GM18858 (cell line): ENCODE measurements at regions not wholly inside any gene's neighbourhood (a gene's known extent, or its start where the extent isn't known, plus 50 kb on each side); places are given as distances from the start of the nearest gene placed in this dataset.

ENCODE experiments used
- ATAC-seq: cut with Tn5 transposase; IDR thresholded peaks from one replicate; pipeline ENCODE4 v1.9.1; 2021; ENCODE audit not compliant: unreplicated experiment

DNA sequence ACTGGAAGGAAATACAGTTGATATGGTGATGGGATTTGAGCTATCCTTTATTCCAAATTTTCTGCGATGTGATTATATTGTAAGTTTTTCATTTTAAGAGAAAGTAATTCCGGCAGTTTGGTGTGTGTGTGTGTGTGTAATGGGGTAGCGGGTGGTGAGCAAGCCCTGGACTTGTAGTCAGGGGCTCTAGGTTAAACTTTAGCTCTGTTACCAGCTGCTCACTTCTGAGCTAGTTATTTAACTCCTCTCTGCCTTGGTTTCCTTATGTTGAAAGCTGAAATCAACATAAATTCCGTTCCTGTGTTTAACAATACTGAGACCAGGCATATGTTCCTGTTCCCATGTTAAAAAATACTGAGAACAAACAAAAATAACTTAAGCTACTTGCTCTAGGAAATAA is 174.1 kb upstream of the CASK start:
- no peak for ATAC-seq

DNA sequence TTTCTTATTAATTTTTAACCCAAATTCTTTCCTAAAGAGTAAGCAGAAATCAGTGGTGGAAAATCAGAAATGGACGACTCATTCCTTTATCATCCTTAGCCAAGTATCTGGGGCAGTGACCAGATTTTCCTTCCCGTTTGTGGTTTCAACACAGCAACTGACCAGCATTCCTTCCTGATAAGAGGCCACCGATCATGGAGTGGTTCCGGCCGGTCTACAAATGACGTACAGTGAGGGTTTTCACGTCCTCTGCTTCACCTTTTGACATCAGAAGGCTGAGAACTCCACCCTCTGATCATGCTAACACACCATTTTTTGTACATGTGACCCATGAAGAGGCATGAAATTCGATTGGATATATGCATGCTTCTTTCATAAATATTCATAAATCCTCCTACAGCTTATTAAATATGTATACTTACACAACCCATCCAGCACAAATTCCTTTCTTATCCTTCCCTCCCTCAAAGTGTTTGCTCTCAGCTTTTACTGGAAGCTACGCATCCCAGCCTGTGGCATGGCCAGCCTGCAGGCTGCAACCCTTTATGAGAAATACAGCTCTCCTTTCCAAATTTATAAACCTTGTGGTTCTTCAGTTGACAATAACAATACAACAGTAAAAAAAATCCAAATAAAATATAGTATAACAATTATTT is 173.0 kb upstream of the CASK start:
- no peak for ATAC-seq

DNA sequence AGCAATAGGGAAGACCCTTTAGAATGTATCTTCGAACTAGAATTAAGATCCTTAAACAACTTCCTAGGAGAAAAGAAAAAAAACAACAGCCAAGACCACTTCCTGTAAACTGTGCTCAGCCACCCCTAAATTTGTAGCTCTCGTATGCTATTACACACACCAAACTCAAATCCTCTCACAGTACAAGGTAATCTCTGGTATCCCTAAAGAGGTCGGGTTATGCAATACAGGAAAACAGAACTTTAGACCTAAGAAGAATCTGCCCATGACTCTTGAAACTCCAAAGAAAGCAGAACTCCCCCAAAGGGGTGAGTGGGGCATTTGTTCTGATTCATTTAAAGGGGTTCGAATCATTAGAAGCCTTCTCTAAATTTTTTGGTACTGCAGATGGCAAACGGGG is 170.9 kb upstream of the CASK start:
- ATAC-seq = no peak

DNA sequence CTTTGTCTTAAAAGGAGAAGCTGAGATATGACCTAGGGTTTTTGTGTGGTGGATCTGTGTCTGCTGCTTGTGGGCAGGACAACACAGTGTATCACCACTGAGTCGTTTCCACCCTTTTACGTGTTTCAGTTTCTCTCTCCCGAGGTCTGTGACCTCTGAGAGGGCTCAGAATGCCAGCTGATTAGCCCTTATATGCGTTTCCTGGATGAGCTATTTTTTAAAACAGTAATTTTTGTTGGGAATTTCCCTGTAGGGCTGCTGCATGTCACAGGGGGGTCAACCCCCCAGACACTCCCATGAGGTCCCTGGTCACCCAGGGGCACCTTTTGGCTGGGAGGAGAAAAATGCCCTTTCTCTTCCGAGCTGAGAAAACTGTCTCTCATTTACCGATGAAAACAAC is 170.4 kb upstream of the CASK start:
- no peak for ATAC-seq

DNA sequence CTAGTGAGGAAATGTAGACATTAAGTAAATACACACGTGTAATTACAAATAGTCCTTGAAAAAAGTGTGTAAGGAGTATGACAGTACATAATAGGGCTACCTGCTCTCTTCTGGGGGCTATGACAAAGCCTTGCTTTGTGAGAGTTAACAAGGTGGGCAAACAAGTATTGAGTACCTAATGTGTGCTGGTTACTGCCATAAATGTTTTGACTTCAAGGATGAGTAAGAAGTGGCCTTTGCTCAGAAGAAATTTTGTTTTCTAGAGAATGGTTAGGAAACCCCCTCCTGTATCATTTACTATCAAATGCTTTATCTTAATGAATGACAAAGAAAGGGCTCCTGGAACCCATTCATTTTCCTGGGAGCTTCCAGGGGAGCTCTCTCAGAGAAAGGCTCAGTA is 167.0 kb upstream of the CASK start:
- no peak for ATAC-seq

DNA sequence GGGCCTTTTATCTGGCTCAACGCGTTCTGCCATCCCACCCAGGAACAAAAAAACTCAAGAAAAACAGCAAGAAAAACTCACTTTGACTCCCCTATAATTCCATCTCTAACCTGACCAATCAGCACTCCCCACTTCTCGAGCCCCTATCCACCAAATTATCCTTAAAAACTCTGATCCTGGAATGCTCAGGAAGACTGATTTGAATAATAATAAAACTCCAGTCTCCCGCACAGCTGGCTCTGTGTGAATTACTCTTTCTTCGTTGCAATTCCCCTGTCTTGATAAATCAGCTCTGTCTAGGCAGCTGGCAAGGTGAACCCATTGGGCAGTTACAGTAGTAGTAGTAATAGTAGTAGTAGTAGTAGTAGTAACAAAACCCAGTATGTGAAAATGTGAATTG is 165.7 kb upstream of the CASK start:
- no peak for ATAC-seq

DNA sequence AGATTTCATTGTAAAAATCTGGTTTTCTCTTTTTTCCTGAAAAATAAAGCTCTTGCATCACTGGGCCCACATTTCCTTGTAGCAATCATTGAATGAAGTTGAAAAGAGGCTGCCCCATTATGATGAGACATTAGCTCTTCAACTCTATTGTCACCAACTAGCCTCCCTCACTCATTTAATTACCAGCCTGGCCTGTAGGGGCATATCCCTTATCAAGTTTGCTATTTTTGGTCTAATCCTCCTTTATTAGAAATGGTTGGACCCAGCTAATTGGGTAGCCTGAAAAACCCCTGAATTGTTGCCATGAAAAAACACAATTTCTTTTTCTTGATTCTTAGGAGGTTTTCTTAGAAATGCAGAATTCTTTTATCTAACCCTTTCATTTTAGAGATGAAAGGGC is 164.6 kb upstream of the CASK start:
- ATAC-seq = no peak

DNA sequence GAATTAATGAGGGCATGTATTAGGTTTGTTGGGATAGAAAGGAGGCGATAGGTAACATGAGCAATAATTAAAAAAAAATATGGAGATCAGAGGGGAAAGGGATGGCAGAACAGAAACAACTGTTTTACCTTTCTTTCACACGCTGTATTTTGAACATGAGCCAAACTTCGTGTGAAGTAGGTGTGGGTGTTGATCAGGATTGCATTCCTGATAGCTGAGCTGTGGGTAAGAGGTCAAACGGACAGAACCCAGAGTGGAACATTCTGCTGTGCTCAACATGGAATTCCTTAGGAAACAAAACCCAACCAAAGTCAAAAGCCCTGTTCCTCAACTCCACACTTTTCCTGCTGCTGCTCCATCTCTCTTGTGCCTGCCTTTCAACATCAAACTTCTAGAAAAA is 162.5 kb upstream of the CASK start:
- no peak for ATAC-seq

DNA sequence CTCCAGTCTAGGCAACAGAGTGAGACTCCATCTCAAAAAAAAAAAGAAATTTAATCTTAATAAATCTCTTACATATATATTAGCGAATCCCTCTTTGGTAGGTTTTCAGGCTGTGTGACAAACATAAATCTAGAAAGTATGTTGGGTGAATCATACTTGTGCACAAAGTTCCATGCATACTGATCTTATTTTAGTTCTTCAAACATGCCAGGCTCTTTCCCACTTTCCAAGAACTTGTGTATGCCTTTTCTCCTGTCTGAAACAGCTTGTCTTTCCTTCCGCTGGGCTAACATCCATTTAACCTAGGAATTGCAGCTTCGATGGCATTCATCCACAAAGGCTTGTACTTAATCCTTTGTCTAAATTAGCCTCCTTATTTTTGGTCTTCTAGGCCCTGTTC is 156.6 kb upstream of the CASK start:
- ATAC-seq = no peak

DNA sequence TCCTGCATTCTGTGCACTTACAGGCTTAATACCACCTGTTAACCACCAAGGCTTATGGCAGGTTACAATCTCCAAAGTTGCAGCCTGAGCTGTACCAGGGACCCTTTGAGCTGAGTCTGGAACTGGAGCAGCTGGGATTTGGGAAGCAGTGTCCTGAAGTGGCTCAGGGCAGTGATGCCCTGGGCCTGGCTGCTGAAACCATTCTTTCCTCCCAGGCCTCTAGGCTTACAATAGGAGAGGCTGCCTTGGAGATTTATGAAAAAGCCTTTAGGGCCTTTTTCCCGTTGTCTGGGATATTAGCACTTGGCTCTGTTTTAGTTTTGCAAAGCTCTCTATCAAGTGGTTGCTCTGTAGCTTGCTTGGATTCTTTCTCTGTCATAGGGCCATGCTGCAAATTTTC is 154.3 kb upstream of the CASK start:
- ATAC-seq = no peak

DNA sequence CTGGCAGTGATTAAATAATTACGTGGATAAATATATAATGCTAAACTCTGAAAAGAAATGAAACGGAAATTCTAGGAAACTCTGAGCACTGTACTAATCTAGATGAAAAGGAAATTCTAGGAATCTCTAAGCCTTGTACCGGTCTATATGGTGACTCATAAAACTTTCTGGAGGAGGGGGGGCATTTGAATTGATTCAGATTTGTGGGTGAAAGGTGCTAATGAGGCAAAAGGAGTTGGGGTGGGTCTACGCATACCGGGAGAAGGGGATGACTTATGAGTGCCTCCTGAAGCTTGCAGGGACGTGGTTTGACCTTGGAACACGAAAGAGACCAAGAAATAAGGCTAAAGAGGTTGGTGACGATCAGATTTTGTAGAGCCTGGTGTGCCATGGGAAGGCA is 151.7 kb upstream of the CASK start:
- no peak for ATAC-seq

DNA sequence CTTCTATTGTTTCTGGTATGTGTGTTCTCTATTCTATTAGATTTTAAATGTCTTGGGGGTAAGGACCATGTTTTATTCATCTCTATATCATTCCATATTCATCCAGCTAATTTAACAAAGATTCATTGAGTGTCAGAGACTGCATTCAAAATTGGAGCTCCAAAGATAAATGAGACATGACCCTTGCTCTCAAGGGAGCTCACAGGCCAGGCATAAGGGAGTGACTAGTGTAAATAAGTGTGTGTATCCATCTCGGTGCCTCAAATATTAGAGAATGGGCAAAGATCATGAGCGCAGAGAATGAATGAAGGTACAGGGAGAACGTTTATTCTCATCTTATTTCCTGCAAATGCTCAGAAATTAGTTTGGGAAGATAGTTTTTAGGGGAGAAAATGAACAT is 150.1 kb upstream of the CASK start:
- ATAC-seq = no peak

DNA sequence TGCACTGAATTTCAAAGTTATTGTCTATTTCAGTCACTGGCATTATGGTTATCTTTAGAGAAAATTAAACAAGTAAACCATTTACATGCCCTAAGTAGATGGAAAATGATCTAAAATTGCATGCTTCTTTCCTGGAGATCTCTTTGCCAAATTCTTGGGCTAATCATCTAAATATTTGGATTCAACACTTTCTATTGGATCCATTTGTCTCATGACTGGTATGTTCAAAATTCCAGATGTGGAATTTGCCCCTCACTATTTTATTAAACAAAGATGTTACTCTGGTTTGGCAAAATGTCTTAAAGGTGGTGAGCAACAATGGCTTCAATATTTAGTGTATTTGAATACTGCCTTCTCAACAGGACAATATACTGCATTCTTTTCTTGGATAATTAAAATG is 147.5 kb upstream of the CASK start:
- no peak for ATAC-seq

DNA sequence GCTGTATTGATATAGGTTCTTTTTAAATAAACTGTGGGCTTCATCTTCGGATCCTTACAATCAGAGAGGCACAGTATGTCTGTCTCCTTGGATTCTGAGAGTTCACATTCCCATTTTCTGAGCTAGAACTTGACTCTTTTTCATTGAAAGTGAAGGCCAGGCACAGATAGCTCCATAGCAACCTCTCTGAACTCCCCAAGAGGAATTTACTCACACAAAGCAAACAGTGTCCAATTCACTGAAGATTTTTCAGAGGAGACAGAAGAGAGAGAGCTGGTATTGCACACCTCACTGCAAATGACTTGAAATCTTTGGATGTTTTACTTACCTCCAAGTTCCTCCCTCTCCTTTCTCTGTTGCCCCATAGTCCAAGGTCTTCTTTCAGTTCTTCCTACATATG is 130.9 kb upstream of the CASK start:
- no peak for ATAC-seq

DNA sequence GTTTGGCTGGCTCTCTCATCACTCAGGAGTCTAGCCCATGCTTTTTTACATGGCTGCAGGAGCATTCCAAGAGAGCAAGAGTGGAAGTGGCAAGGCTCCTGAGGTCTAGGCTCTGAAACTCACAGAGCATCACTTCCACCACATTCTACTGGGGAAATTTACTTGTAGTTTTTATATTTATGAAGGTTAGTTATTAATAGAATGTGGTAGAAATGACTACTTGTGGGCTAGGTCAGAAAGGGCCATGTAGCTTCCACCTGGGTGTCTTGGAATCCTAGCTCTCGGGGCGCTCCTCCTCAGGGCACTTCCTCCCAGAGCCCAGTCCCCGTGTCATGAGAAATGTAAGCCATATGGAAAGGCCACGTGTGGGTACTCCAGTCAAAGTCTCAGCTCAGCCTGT is 127.0 kb upstream of the CASK start:
- no peak for ATAC-seq

DNA sequence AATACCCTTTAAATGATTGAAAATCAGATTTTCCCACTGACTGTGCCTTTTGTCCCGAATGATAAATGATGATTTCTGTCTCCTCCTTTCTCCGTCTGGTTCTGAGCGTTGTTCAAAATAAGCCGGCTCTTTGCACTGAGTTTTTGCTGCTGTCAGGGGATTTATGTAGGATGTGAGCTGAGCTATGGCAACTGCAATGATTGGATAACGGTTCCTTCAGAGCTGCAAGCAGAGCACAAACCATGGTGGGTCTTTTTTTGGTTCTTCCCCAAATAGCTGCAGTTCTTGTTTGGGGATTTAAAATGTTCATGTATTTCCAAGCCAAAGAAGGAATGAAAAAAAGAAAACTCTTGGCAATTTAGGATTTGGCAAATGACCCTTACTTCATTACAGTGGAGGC is 124.5 kb upstream of the CASK start:
- no peak for ATAC-seq

DNA sequence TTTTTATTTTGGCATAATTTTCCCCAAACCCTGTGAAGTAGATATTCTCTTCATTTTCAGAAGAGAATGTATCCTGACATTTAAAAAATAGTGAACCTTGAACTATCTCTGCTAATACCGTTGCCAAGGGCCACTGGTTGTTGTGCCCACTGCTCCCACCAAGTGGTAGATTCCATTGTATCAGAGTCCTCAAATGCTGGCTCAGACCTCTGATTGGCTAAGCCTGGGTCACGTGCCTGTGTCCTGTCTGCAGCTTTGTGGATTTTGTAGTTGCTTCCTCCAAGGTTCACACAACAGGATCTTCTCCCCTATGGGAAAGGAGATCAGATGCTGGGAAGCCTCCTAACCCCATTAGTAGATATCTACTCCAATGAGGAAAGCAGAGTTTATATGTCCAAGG is 104.8 kb upstream of the CASK start:
- ATAC-seq = no peak

DNA sequence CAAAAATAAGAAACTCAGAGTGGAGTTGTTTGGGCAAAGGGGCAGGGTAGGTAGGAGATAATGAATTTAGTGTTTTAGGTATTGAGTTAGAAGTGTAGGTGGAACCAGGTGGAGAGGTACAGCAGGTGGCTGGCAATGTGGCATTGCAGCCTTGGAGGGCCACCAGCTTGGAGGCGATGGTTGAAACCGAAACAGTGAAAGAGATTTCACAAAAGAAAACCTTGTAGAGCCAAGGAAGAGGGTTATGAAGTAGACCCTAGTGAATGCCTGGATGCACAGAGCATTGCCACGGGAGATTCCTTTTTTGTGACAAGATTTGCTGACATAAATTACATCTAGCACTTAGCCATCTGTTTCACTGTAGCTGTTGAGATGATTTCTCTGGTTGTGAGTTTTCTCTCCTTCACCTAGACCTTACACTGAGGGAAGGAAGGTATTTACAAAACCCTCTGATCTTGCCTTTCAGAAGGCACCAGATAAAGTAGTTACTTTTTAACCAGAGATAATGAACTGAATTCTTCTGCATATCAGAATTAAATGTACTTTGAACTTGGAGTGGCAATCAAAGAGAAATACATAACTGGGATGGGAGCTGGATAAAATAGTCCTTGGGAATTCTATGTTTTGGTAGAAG is 104.1 kb upstream of the CASK start:
- ATAC-seq = no peak

DNA sequence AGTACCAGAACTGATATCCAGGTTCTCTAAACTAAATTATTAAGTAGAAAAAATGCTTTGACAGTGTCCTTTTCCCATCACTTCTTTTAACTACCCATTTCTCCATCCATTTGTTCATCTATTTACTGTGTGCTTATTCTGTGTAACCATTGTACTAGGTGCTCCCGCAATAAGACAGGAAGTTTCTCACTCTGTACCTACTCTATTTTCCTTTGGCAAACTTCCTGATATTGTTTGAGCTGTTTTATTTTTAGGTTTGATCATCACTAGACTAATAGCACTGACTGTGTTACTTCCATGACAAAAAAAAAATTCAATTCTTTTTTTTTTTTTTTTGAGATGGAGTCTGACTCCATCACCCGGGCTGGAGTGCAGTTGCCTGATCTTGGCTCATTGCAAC is 102.5 kb upstream of the CASK start:
- ATAC-seq = no peak

DNA sequence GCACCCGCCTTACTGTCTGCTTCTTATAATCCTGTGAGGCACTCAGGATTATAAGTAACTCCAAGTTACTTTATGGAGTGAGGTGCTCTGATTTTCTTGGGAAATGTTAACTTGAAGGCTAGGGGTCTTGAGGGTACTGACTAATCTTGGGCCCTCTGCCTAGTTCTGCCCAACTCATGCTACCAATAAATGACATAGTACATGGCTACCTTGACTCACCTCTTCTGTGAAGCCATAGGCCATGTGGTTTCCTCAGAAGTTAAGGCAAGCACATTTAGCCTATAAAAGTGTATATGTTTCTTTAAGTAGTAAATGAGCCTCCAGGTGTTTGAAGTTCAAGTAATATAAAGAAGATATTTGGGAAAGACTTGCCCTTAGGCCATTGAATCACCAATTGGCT is 99.8 kb upstream of the CASK start:
- ATAC-seq = no peak

DNA sequence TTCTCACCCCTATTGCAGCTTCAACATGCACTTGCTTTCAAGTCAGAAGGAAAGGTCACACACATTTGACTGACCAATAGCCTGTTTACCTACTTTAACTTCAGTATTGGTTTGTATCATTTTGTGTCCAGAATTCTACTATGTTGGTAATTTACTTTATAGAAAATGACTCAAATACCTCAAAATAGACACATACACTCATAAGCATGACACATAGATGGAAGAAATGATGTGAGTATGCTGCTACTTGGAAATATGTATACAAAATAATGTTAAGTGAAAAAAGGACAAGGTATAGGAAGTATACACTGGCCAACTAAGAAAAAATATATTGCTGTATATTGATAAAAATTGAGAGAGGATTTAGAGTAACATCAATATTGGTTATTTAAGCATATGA is 98.8 kb upstream of the CASK start:
- ATAC-seq = no peak

DNA sequence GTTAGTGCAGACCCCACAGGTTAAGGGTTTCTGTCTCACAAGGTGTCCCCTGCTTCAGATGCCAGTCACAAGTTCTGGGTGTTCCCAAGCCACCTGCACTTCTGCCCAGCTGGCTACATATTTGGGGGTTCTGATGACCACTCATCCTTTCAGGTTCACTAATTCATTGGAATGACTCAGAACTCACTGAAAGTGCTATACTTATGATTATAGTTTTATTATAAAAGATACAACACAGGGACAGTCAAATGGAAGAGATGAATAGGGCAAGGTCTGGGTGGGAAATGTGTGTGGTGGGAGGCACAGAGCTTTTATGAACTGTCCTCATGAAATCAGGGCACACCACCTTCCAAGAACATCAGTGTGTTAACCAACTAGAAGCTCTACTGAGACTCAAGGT is 97.7 kb upstream of the CASK start:
- no peak for ATAC-seq

DNA sequence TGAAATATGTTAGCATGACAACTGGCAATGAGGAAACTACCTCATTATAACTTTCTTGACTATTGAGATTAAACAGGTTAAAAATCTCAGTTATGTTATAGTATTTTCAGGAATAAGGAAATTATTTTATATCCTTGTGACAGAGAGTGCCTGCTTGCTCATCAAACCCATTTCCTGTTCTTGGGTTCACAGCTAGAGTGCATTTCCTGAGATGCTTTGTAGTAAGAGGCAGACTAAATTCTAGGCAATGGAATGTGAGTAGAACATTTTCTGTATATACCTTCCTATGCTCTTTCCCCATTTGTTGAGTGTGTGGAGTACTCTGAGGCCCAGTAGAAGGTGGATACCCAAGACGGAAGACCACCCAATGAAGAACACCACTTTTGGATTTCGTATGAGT is 96.9 kb upstream of the CASK start:
- no peak for ATAC-seq
